ENCODE measurements at regions not wholly inside any gene's neighbourhood (a gene's known extent, or its start where the extent isn't known, plus 50 kb on each side); places are given as distances from the start of the nearest gene placed in this dataset.
"Not testable (repeated sequence)": the region's sequence is repeated elsewhere in the genome, so short reads cannot be mapped to it uniquely, and the experiment has no call there.

- not testable (repeated sequence) for H3K9ac ChIP-seq (ENCODE audit: extremely low read depth, insufficient read length, low read length); H3K27ac ChIP-seq (ENCODE audit: insufficient read length, low read depth, low read length); H3K27ac Mint-ChIP-seq; DNase-seq; H3K23me2 ChIP-seq (ENCODE audit: insufficient read length, low read depth, low read length, poor library complexity, severe bottlenecking); H2BK5ac ChIP-seq (ENCODE audit: insufficient read length, low read length); H2BK15ac ChIP-seq (ENCODE audit: low read depth, low read length); H2BK12ac ChIP-seq (ENCODE audit: insufficient read length, low read depth, low read length); H2AFZ ChIP-seq (ENCODE audit: low read length); H3K56ac ChIP-seq (ENCODE audit: insufficient read length, low read depth, low read length); H3K4me2 ChIP-seq (ENCODE audit: insufficient read depth, insufficient read length, low read length); H3K9me3 ChIP-seq (ENCODE audit: control insufficient read depth, low read depth, low read length); H3K23ac ChIP-seq (ENCODE audit: insufficient read length, low read depth, low read length); H4K5ac ChIP-seq (ENCODE audit: insufficient read length, low read depth, low read length); H4K8ac ChIP-seq (replicated peaks; ENCODE audit: insufficient read length, low read depth, low read length); H3K4me1 Mint-ChIP-seq; H3K36me3 Mint-ChIP-seq (ENCODE audit: insufficient read depth in 1 of 3, low read depth in 3 of 3); H3K4me1 ChIP-seq (ENCODE audit: insufficient read depth, low read length); H3K18ac ChIP-seq (ENCODE audit: insufficient read length, low read depth, low read length); H2BK120ac ChIP-seq (ENCODE audit: low read depth, low read length, poor library complexity, severe bottlenecking); H4K20me1 ChIP-seq (ENCODE audit: control insufficient read depth, insufficient read depth, insufficient read length); H3K27me3 ChIP-seq (ENCODE audit: insufficient read depth, low read length); H3K4ac ChIP-seq (ENCODE audit: low read depth, low read length); H3K14ac ChIP-seq (ENCODE audit: insufficient read depth, low read length); H3K79me2 ChIP-seq (ENCODE audit: insufficient read depth, low read length); H2BK20ac ChIP-seq (ENCODE audit: low read depth, low read length, poor library complexity, severe bottlenecking); H3K79me1 ChIP-seq (ENCODE audit: insufficient read depth, low read depth, low read length, poor library complexity, severe bottlenecking); H3K4me3 Mint-ChIP-seq; H3T11ph ChIP-seq (ENCODE audit: low read length); H4K91ac ChIP-seq (ENCODE audit: insufficient read length, low read depth, low read length); H2AK5ac ChIP-seq (ENCODE audit: insufficient read length, low read length)
- no CpG with 5 or more reads among the region's 4 CpGs for WGBS (ENCODE audit: extremely low coverage, insufficient read length, low lambda C conversion rate)
- Mint-ChIP-seq H3K9me3 (peaks cover 67 to 71% of the 10 kb centered on the region in 2 experiments), H3K27me3 (ENCODE audit: low read depth) (peaks cover 37% of the 10 kb centered on the region)
These were observed 59.2 kb downstream of the CXorf49B start for GRCh38 chrX:71822314-71822713.

All from H9 (cell line).